Thymus (tissue), 11 donors: ENCODE measurements at regions not wholly inside any gene's neighbourhood (a gene's known extent, or its start where the extent isn't known, plus 50 kb on each side); places are given as distances from the start of the nearest gene placed in this dataset.

ENCODE experiments used
- DNase-seq, 9 donors: peaks; one replicate each; pipeline ENCODE4 v3.0.0-alpha.2; 2013; ENCODE audit warnings: low spot score in 9 of 9, low read depth in 6 of 9, missing footprints in 1 of 9
- H3K27ac ChIP-seq, 2 donors: one replicate each; pipeline ENCODE4 v1.5.1; 2013; ENCODE audit warnings: control low read depth in 1 of 2, low read depth in 1 of 2, low read length in 1 of 2, mild to moderate bottlenecking in 1 of 2, moderate library complexity in 1 of 2
- H3K27me3 ChIP-seq, 2 donors: one replicate each; pipeline ENCODE4 v1.5.1; 2013; ENCODE audit warnings: low read length in 1 of 2; ENCODE audit not compliant: control insufficient read depth in 2 of 2, insufficient read depth in 1 of 2
- H3K36me3 ChIP-seq, 2 donors: one replicate each; pipeline ENCODE4 v1.5.1; 2013; ENCODE audit warnings: low read length in 1 of 2, mild to moderate bottlenecking in 1 of 2, moderate library complexity in 1 of 2; ENCODE audit not compliant: control insufficient read depth in 2 of 2, insufficient read depth in 2 of 2
- H3K4me1 ChIP-seq, 2 donors: one replicate each; pipeline ENCODE4 v1.5.1; 2013; ENCODE audit warnings: low read length in 2 of 2; ENCODE audit not compliant: control insufficient read depth in 2 of 2, insufficient read depth in 2 of 2
- H3K4me3 ChIP-seq, 2 donors: one replicate each; pipeline ENCODE4 v1.5.1; 2013; ENCODE audit warnings: low read length in 2 of 2, control low read depth in 1 of 2, mild to moderate bottlenecking in 1 of 2
- H3K9me3 ChIP-seq, 2 donors: one replicate each; pipeline ENCODE4 v1.5.1; 2013; ENCODE audit warnings: low read length in 1 of 2, mild to moderate bottlenecking in 1 of 2; ENCODE audit not compliant: control insufficient read depth in 2 of 2, insufficient read depth in 1 of 2
- WGBS: extraction: QIAGEN DNeasy Blood & Tissue Kit; methylation state at CpG from one replicate; pipeline ENCODE4 v1.1.7; 2013; 5-methylcytosine and 5-hydroxymethylcytosine counted together
- donor health status: healthy.

GRCh38 chr15:53116169-53116568 is 326.0 kb upstream of the ONECUT1 start:
- no peaks in the 10 kb centered on the region for H3K27me3 ChIP-seq
- H3K27ac ChIP-seq, result no peak overlapping the region
- H3K36me3 ChIP-seq, result no peaks in the 10 kb centered on the region
- no peak for DNase-seq
- no peaks in the 10 kb centered on the region for H3K9me3 ChIP-seq
- H3K4me3 ChIP-seq, result no peak overlapping the region
- H3K4me1 ChIP-seq, result no peaks in the 10 kb centered on the region

- Histone ChIP-seq H3K9me3 (no peaks in the 10 kb centered on the region), H3K27ac (no peak overlapping the region), H3K36me3 (no peaks in the 10 kb centered on the region), H3K4me3 (no peak overlapping the region), H3K27me3 (no peaks in the 10 kb centered on the region), H3K4me1 (no peaks in the 10 kb centered on the region)
- 92% methylated on average over 1 of the region's 1 CpG for WGBS
- no peak for DNase-seq
Measured at GRCh38 chr15:53115563-53115962, 325.4 kb upstream of the ONECUT1 start.

GRCh38 chr15:53114960-53115359 is 324.8 kb upstream of the ONECUT1 start:
- 95% methylated on average over 3 of the region's 3 CpGs for WGBS

GRCh38 chr15:53110999-53111398 is 320.9 kb upstream of the ONECUT1 start:
- Histone ChIP-seq H3K9me3 (no peaks in the 10 kb centered on the region), H3K27ac (no peak overlapping the region), H3K36me3 (no peaks in the 10 kb centered on the region), H3K4me1 (no peaks in the 10 kb centered on the region), H3K4me3 (no peak overlapping the region), H3K27me3 (no peaks in the 10 kb centered on the region)
- no peak for DNase-seq
- 80% methylated on average over 4 of the region's 4 CpGs for WGBS

More at GRCh38 chr15:53114960-53115359, 324.8 kb upstream of the ONECUT1 start:
- Histone ChIP-seq H3K27me3 (no peaks in the 10 kb centered on the region), H3K27ac (no peak overlapping the region), H3K4me1 (no peaks in the 10 kb centered on the region), H3K36me3 (no peaks in the 10 kb centered on the region), H3K9me3 (no peaks in the 10 kb centered on the region), H3K4me3 (no peak overlapping the region)
- no peak for DNase-seq

GRCh38 chr15:53108319-53108718 is 318.2 kb upstream of the ONECUT1 start:
- Histone ChIP-seq H3K4me1 (no peaks in the 10 kb centered on the region), H3K4me3 (no peak overlapping the region), H3K27ac (no peak overlapping the region), H3K36me3 (no peaks in the 10 kb centered on the region), H3K27me3 (no peaks in the 10 kb centered on the region), H3K9me3 (no peaks in the 10 kb centered on the region)
- 78% methylated on average over 2 of the region's 2 CpGs for WGBS
- no peak for DNase-seq

GRCh38 chr15:53107855-53108254 is 317.7 kb upstream of the ONECUT1 start:
- no peak for DNase-seq
- Histone ChIP-seq H3K4me3 (no peak overlapping the region), H3K4me1 (no peaks in the 10 kb centered on the region), H3K36me3 (no peaks in the 10 kb centered on the region), H3K27ac (no peak overlapping the region), H3K27me3 (no peaks in the 10 kb centered on the region), H3K9me3 (no peaks in the 10 kb centered on the region)
- WGBS, result 91% methylated on average over 3 of the region's 3 CpGs

GRCh38 chr15:53106505-53107286 is 316.6 kb upstream of the ONECUT1 start:
- WGBS, result 95% methylated on average over 7 of the region's 7 CpGs
- H3K9me3 ChIP-seq, result no peaks in the 10 kb centered on the region
- no peak overlapping the region for H3K27ac ChIP-seq
- no peaks in the 10 kb centered on the region for H3K4me1 ChIP-seq
- no peaks in the 10 kb centered on the region for H3K27me3 ChIP-seq
- no peak for DNase-seq
- H3K4me3 ChIP-seq, result no peak overlapping the region
- H3K36me3 ChIP-seq, result no peaks in the 10 kb centered on the region

GRCh38 chr15:53102483-53102882 is 312.3 kb upstream of the ONECUT1 start:
- Histone ChIP-seq H3K4me3 (no peak overlapping the region), H3K9me3 (no peaks in the 10 kb centered on the region), H3K4me1 (no peaks in the 10 kb centered on the region), H3K27ac (no peak overlapping the region), H3K36me3 (no peaks in the 10 kb centered on the region), H3K27me3 (no peaks in the 10 kb centered on the region)
- WGBS, result 86% methylated on average over 2 of the region's 2 CpGs
- DNase-seq, result no peak

GRCh38 chr15:53080484-53080883 is 290.3 kb upstream of the ONECUT1 start:
- Histone ChIP-seq H3K27ac (no peak overlapping the region), H3K4me1 (no peaks in the 10 kb centered on the region), H3K27me3 (no peaks in the 10 kb centered on the region), H3K9me3 (no peaks in the 10 kb centered on the region), H3K4me3 (no peak overlapping the region), H3K36me3 (no peaks in the 10 kb centered on the region)
- 64% methylated on average over 3 of the region's 3 CpGs for WGBS
- no peak for DNase-seq
